A549 (cell line): ENCODE measurements at regions not wholly inside any gene's neighbourhood (a gene's known extent, or its start where the extent isn't known, plus 50 kb on each side); places are given as distances from the start of the nearest gene placed in this dataset.

Experiments
- CBX8 ChIP-seq: fragments of 200-600 bp; sonication (generic); IDR thresholded peaks from 2 replicates; pipeline ENCODE4 v1.6.1; 2016
- CHD4 ChIP-seq: fragments of 200-600 bp; sonication (generic); IDR thresholded peaks from 2 replicates; pipeline ENCODE4 v1.6.1; 2016; ENCODE audit warnings: antibody characterized with exemption, mild to moderate bottlenecking, borderline replicate concordance
- CTCF ChIP-seq: fragments of >200 bp; sonication (Bioruptor Twin); formaldehyde crosslinking; IDR thresholded peaks from 3 replicates; pipeline ENCODE4 v1.5.1; 2016
- E2F6 ChIP-seq: IDR thresholded peaks from 2 replicates; pipeline ENCODE4 v1.6.1; 2012; ENCODE audit warnings: low read depth, borderline replicate concordance
- MAFK ChIP-seq: fragments of 450-650 bp; IDR thresholded peaks from 2 replicates; pipeline ENCODE4 v1.6.1; 2014; ENCODE audit not compliant: partially characterized antibody
- PHF8 ChIP-seq: fragments of 200-600 bp; sonication (generic); IDR thresholded peaks from 2 replicates; pipeline ENCODE4 v1.6.1; 2016; ENCODE audit warnings: low read depth, mild to moderate bottlenecking, antibody characterized with exemption, moderate library complexity, borderline replicate concordance
- RCOR1 ChIP-seq: fragments of 150-350 bp; IDR thresholded peaks from 2 replicates; pipeline ENCODE4 v1.6.1; 2014; ENCODE audit warnings: antibody characterized with exemption, low read length, low read depth
- REST ChIP-seq: fragments of 200-600 bp; sonication (generic); IDR thresholded peaks from 2 replicates; pipeline ENCODE4 v1.6.1; 2016; ENCODE audit warnings: antibody characterized with exemption, mild to moderate bottlenecking, moderate library complexity
- SREBF2 ChIP-seq: fragments of 450-650 bp; IDR thresholded peaks from 2 replicates; pipeline ENCODE4 v1.6.1; 2014; ENCODE audit warnings: mild to moderate bottlenecking, moderate library complexity
- TF ChIP-seq, protein P1 (sequence below): fragments of 250-450 bp; sonication (Bioruptor Pico); IDR thresholded peaks from 2 replicates; pipeline ENCODE4 v1.5.0; 2021; ENCODE audit warnings: mild to moderate bottlenecking, moderate library complexity, borderline replicate concordance
- TF ChIP-seq, protein P2 (sequence below): fragments of 150-350 bp; IDR thresholded peaks from 2 replicates; pipeline ENCODE4 v1.6.1; 2014; ENCODE audit warnings: low read depth, mild to moderate bottlenecking, low read length
- TF ChIP-seq, protein P3 (sequence below): IDR thresholded peaks from 2 replicates; pipeline ENCODE4 v1.6.1; 2012

DNA sequence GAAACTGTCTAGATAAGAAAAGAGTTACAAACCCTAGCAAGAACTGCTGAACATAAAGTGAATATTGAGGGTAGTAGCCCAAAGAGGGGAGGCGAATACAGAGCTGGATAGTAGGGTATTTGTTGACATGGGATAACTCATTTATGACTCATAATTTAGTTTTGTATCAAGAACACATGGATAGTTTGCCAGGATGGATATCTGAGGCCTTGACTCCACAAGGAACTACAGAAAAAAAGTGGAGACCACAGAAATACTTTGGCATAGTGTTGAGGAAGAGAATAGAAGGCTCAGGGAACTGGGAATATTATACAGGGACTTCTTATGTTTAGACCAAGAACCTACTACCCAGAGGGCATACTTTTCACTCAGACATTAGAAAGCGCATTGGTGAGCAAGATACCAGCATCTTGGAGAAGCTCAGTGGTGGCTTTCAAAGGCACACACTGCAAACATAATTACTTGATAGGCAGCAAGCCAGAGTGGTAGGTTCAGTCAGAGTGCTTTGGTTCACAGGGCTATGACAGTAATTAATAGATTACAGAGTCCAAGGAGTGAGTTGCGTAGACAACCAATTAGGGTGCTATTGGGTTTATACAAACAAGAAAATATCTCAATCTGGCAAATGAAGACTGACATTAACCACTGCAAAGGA is 51.9 kb upstream of the ZBTB7C start:
- TF ChIP-seq PHF8 (no peak), CBX8 (no peak), SREBF2 (no peak), CTCF (no peak), REST (no peak), MAFK (no peak), RCOR1 (no peak), E2F6 (no peak), CHD4 (no peak)
- TF ChIP-seq, protein P1, sequence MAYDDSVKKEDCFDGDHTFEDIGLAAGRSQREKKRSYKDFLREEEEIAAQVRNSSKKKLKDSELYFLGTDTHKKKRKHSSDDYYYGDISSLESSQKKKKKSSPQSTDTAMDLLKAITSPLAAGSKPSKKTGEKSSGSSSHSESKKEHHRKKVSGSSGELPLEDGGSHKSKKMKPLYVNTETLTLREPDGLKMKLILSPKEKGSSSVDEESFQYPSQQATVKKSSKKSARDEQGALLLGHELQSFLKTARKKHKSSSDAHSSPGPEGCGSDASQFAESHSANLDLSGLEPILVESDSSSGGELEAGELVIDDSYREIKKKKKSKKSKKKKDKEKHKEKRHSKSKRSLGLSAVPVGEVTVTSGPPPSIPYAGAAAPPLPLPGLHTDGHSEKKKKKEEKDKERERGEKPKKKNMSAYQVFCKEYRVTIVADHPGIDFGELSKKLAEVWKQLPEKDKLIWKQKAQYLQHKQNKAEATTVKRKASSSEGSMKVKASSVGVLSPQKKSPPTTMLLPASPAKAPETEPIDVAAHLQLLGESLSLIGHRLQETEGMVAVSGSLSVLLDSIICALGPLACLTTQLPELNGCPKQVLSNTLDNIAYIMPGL (CRISPR knock-in tag) = no peak
- TF ChIP-seq, protein P2, sequence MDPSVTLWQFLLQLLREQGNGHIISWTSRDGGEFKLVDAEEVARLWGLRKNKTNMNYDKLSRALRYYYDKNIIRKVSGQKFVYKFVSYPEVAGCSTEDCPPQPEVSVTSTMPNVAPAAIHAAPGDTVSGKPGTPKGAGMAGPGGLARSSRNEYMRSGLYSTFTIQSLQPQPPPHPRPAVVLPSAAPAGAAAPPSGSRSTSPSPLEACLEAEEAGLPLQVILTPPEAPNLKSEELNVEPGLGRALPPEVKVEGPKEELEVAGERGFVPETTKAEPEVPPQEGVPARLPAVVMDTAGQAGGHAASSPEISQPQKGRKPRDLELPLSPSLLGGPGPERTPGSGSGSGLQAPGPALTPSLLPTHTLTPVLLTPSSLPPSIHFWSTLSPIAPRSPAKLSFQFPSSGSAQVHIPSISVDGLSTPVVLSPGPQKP = no peak
- TF ChIP-seq, protein P3, sequence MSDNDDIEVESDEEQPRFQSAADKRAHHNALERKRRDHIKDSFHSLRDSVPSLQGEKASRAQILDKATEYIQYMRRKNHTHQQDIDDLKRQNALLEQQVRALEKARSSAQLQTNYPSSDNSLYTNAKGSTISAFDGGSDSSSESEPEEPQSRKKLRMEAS = no peak
